CD14-positive monocyte (primary cell): ENCODE measurements at regions not wholly inside any gene's neighbourhood (a gene's known extent, or its start where the extent isn't known, plus 50 kb on each side); places are given as distances from the start of the nearest gene placed in this dataset.

Source experiments
- DNase-seq, 3 donors: peaks; one replicate each; pipeline ENCODE4 v3.0.0-alpha.2; 2011 to 2022
- H2AFZ ChIP-seq: 2 replicates; pipeline ENCODE4 v1.6.0; 2012; ENCODE audit warnings: mild to moderate bottlenecking, low read depth, low read length, inconsistent platforms; ENCODE audit not compliant: insufficient read depth, poor library complexity, severe bottlenecking
- H3K27ac ChIP-seq, 2 donors: 1 replicate in 1 of 2; 2 replicates in 1 of 2; pipeline ENCODE4 v1.5.1; 2012 to 2013; ENCODE audit warnings: low read length in 2 of 2, control low read depth in 1 of 2, inconsistent platforms in 1 of 2, low read depth in 1 of 2, mild to moderate bottlenecking in 1 of 2
- H3K27me3 ChIP-seq, 2 donors: one replicate each; pipeline versions ENCODE4 v1.6.0 to v1.6.1; 2011 to 2013; ENCODE audit warnings: low read length in 2 of 2; ENCODE audit not compliant: control insufficient read depth in 2 of 2, insufficient read depth in 2 of 2
- H3K36me3 ChIP-seq, 2 donors: replicated peaks in 1 of 2; 1 replicate in 1 of 2; 2 replicates in 1 of 2; pipeline versions ENCODE4 v1.5.1 to v1.6.1; 2012 to 2013; ENCODE audit warnings: low read length in 2 of 2, control low read depth in 1 of 2, inconsistent platforms in 1 of 2, mild to moderate bottlenecking in 1 of 2; ENCODE audit not compliant: insufficient read depth in 2 of 2, control insufficient read depth in 1 of 2
- H3K4me1 ChIP-seq, 2 donors: 1 replicate in 1 of 2; 2 replicates in 1 of 2; pipeline versions ENCODE4 v1.5.1 to v1.6.1; 2012 to 2013; ENCODE audit warnings: low read length in 2 of 2, control low read depth in 1 of 2, inconsistent platforms in 1 of 2, mild to moderate bottlenecking in 1 of 2, moderate library complexity in 1 of 2; ENCODE audit not compliant: insufficient read depth in 2 of 2, control insufficient read depth in 1 of 2
- H3K4me2 ChIP-seq: replicated peaks from 2 replicates; pipeline ENCODE3; 2012; ENCODE audit warnings: low read length, moderate library complexity, mild to moderate bottlenecking; ENCODE audit not compliant: poor library complexity, severe bottlenecking; ENCODE audit errors: extremely low read depth
- H3K4me3 ChIP-seq, 3 experiments: fragments of 200-600 bp in 1 of 3; sonication (generic) in 1 of 3; replicated peaks in 1 of 3; 1 replicate in 2 of 3; 2 replicates in 1 of 3; pipeline ENCODE4 v1.5.1; 2011 to 2013; ENCODE audit warnings: low read length in 3 of 3, mild to moderate bottlenecking in 3 of 3, control low read depth in 2 of 3, low read depth in 2 of 3, inconsistent platforms in 1 of 3, moderate library complexity in 1 of 3
- H3K79me2 ChIP-seq: 2 replicates; pipeline ENCODE4 v1.6.0; 2012; ENCODE audit warnings: mild to moderate bottlenecking, control low read depth, inconsistent platforms, low read length, moderate library complexity; ENCODE audit not compliant: insufficient read depth
- H3K9ac ChIP-seq: 2 replicates; pipeline ENCODE4 v1.6.0; 2017; ENCODE audit warnings: low read length, mild to moderate bottlenecking; ENCODE audit not compliant: insufficient read depth, poor library complexity, severe bottlenecking
- H3K9me3 ChIP-seq, 2 donors: replicated peaks in 1 of 2; 1 replicate in 1 of 2; 2 replicates in 1 of 2; pipeline versions ENCODE4 v1.5.1 to v1.6.1; 2012 to 2013; ENCODE audit warnings: low read length in 2 of 2, control low read depth in 1 of 2; ENCODE audit not compliant: control insufficient read depth in 1 of 2, insufficient read depth in 1 of 2
- H4K20me1 ChIP-seq: 2 replicates; pipeline ENCODE4 v1.6.0; 2012; ENCODE audit warnings: mild to moderate bottlenecking, low read length, control low read depth, moderate library complexity; ENCODE audit not compliant: insufficient read depth
- H3K27ac Mint-ChIP-seq, 7 donors: one replicate each; pipeline ENCODE4 v1.8.0; 2020; ENCODE audit warnings: mild to moderate bottlenecking in 7 of 7, mixed read lengths in 7 of 7, moderate library complexity in 6 of 7, inconsistent platforms in 2 of 7
- H3K27me3 Mint-ChIP-seq, 3 donors: one replicate each; pipeline ENCODE4 v1.8.0; 2021 to 2022; ENCODE audit warnings: low read depth in 3 of 3, mild to moderate bottlenecking in 3 of 3, mixed read lengths in 3 of 3, moderate library complexity in 3 of 3, inconsistent platforms in 1 of 3
- H3K36me3 Mint-ChIP-seq, 2 donors: one replicate each; pipeline ENCODE4 v1.8.0; 2020; ENCODE audit warnings: mixed read lengths in 2 of 2, inconsistent platforms in 1 of 2, mild to moderate bottlenecking in 1 of 2
- H3K4me1 Mint-ChIP-seq: one replicate; pipeline ENCODE4 v1.8.0; 2020; ENCODE audit warnings: mild to moderate bottlenecking, mixed read lengths
- H3K4me3 Mint-ChIP-seq, 2 donors: one replicate each; pipeline ENCODE4 v1.8.0; 2020; ENCODE audit warnings: mild to moderate bottlenecking in 2 of 2, mixed read lengths in 2 of 2, moderate library complexity in 1 of 2
- H3K9me3 Mint-ChIP-seq, 7 donors: one replicate each; pipeline ENCODE4 v1.8.0; 2020 to 2022; ENCODE audit warnings: mixed read lengths in 7 of 7, mild to moderate bottlenecking in 6 of 7, moderate library complexity in 6 of 7, inconsistent platforms in 2 of 7
- WGBS: methylation state at CpG from one replicate; pipeline ENCODE4 v1.1.5; 2013; ENCODE audit warnings: missing lambda C conversion rate; ENCODE audit not compliant: insufficient coverage; 5-methylcytosine and 5-hydroxymethylcytosine counted together
- intact Hi-C, 2 donors: fragments of 100-400 bp; cut with micrococcal nuclease; formaldehyde crosslinking; loops; one replicate each; pipeline versions ENCODE4 v1.15.0 to v1.15.1; 2023
- TF ChIP-seq, protein P1 (sequence below): fragments of 200-600 bp; IDR thresholded peaks from one replicate; pipeline ENCODE4 v1.8.0; 2022; ENCODE audit warnings: antibody characterized with exemption, mild to moderate bottlenecking

DNA sequence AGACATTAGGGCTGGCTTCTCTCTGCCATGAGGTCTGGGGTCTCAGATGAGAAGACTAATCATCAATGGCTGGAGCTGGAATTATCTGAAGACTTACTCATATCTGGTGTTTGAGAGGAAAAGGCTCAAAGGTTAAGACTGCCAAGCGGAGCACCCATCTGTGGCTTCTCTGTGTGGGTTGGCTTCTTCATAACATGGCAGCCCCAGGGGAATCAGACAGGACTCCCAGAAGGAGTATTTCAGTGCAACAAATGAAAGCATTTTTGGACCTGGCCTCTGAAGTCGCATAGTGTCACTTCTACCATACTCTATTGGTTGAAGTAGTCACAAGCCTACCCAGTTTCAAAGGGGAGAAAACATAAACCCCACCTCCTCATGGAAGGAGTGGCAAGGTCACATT lies 171.8 kb upstream of the KRR1 start:
- no peaks in the 10 kb centered on the region for H3K79me2 ChIP-seq
- intact Hi-C loops = no loop called here
- Mint-ChIP-seq H3K9me3 (peaks cover 0 to 11% (median 2%) of the 10 kb centered on the region in 7 donors), H3K27ac (no peak overlapping the region), H3K36me3 (no peaks in the 10 kb centered on the region), H3K27me3 (no peaks in the 10 kb centered on the region), H3K4me1 (no peaks in the 10 kb centered on the region), H3K4me3 (no peak overlapping the region)
- H3K4me1 ChIP-seq = no peaks in the 10 kb centered on the region
- DNase-seq = no peak
- H3K27me3 ChIP-seq = no peaks in the 10 kb centered on the region
- H3K27ac ChIP-seq = no peak overlapping the region
- no peaks in the 10 kb centered on the region for H4K20me1 ChIP-seq
- H3K4me2 ChIP-seq = no peak overlapping the region
- H3K9me3 ChIP-seq = peaks cover 0 to 2% of the 10 kb centered on the region in 2 donors
- no CpG with 5 or more reads among the region's 2 CpGs for WGBS
- no peaks in the 10 kb centered on the region for H3K36me3 ChIP-seq
- no peak overlapping the region for H2AFZ ChIP-seq
- TF ChIP-seq, protein P1, sequence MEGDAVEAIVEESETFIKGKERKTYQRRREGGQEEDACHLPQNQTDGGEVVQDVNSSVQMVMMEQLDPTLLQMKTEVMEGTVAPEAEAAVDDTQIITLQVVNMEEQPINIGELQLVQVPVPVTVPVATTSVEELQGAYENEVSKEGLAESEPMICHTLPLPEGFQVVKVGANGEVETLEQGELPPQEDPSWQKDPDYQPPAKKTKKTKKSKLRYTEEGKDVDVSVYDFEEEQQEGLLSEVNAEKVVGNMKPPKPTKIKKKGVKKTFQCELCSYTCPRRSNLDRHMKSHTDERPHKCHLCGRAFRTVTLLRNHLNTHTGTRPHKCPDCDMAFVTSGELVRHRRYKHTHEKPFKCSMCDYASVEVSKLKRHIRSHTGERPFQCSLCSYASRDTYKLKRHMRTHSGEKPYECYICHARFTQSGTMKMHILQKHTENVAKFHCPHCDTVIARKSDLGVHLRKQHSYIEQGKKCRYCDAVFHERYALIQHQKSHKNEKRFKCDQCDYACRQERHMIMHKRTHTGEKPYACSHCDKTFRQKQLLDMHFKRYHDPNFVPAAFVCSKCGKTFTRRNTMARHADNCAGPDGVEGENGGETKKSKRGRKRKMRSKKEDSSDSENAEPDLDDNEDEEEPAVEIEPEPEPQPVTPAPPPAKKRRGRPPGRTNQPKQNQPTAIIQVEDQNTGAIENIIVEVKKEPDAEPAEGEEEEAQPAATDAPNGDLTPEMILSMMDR = no peak
- H3K9ac ChIP-seq = no peak overlapping the region
- H3K4me3 ChIP-seq = no peak overlapping the region

DNA sequence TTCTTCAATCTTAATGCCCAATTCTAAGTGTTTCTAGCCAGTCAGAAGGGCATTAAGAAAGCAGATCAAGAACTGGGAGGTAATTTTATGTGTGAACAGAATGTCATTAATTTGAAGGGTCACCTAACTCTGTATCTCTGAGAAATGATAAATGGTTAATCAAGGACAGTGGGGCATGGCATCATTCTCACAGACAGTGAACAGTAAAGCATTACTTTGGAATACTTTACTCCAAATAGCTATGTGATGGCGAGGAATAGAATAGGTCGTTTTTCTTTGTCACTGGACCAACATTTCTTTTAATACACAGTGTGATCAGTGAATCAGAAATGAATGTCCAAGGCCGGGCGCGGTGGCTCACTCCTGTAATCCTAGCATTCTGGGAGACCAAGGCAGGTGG lies 166.1 kb upstream of the KRR1 start:
- no peaks in the 10 kb centered on the region for H3K4me1 ChIP-seq
- no peaks in the 10 kb centered on the region for H3K36me3 ChIP-seq
- WGBS = 94% methylated on average over 5 of the region's 5 CpGs
- Mint-ChIP-seq H3K27ac (no peak overlapping the region), H3K4me1 (no peaks in the 10 kb centered on the region), H3K36me3 (no peaks in the 10 kb centered on the region), H3K4me3 (no peak overlapping the region), H3K27me3 (peaks cover 0 to 3% (median 2%) of the 10 kb centered on the region in 3 donors), H3K9me3 (peaks cover 0 to 9% (median 2%) of the 10 kb centered on the region in 7 donors)
- no peak overlapping the region for H3K4me2 ChIP-seq
- intact Hi-C loops = no loop called here
- H3K79me2 ChIP-seq = no peaks in the 10 kb centered on the region
- no peaks in the 10 kb centered on the region for H3K27me3 ChIP-seq
- DNase-seq = no peak
- no peak overlapping the region for H2AFZ ChIP-seq
- TF ChIP-seq, protein P1 = no peak
- H3K4me3 ChIP-seq = no peak overlapping the region
- no peak overlapping the region for H3K27ac ChIP-seq
- no peak overlapping the region for H3K9ac ChIP-seq
- peaks cover 0 to 2% of the 10 kb centered on the region in 2 donors for H3K9me3 ChIP-seq
- H4K20me1 ChIP-seq = no peaks in the 10 kb centered on the region
